ENCODE measurements at regions not wholly inside any gene's neighbourhood (a gene's known extent, or its start where the extent isn't known, plus 50 kb on each side); places are given as distances from the start of the nearest gene placed in this dataset.

DNA sequence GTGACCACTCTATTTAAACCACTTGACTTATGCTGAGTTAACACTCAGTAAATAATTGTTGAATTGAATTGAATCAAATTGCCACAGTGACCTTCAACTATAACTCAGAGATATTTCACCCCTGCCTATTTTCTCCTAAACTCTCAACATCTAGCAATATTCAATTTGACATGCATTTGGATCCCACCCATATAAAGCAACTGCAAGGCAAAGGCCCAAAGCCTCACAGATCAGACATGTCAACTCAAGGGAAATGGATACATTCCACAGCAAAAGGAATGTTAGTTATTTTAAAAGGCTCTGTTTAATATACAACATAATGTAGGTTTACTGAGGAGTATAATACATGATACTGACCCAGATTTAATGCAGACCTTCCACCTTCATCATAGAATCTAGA lies 107.4 kb downstream of the KCTD12 start:
- H3K9me3 ChIP-seq (ENCODE audit: insufficient read depth, low read depth, low read length) = no peaks in the 10 kb centered on the region
- H3K4me1 ChIP-seq (ENCODE audit: insufficient read depth, low read length) = no peaks in the 10 kb centered on the region
- Mint-ChIP-seq H3K4me3 (ENCODE audit: unreplicated experiment) (no peak overlapping the region), H3K9me3 (ENCODE audit: unreplicated experiment) (peaks cover 3% of the 10 kb centered on the region), H3K27me3 (ENCODE audit: low read depth, unreplicated experiment) (no peaks in the 10 kb centered on the region), H3K27ac (ENCODE audit: unreplicated experiment) (no peak overlapping the region), H3K4me1 (ENCODE audit: low read depth, unreplicated experiment) (peaks cover 12% of the 10 kb centered on the region), H3K36me3 (ENCODE audit: low read depth, unreplicated experiment) (no peaks in the 10 kb centered on the region)
- no peaks in the 10 kb centered on the region for H3K36me3 ChIP-seq (ENCODE audit: insufficient read depth, low read length)
- H3K27ac ChIP-seq (ENCODE audit: low read depth, low read length) = no peak overlapping the region
- no peak for TF ChIP-seq CTCF (IDR thresholded peaks at IDR 0.05; ENCODE audit: insufficient read depth, low read depth, low read length)
- TF ChIP-seq EZH2 (IDR thresholded peaks at IDR 0.05; ENCODE audit: insufficient read depth, low read length) = no peak
- no peak overlapping the region for H2AFZ ChIP-seq (ENCODE audit: low read depth, low read length)
- DNase-seq (ENCODE audit: low read depth) (peak; percentile 4), FAIRE-seq (no peak)
- H4K20me1 ChIP-seq (ENCODE audit: insufficient read depth, low read length) = no peaks in the 10 kb centered on the region
- H3K79me2 ChIP-seq (ENCODE audit: insufficient read depth, low read length) = no peaks in the 10 kb centered on the region
- no peaks in the 10 kb centered on the region for H3K27me3 ChIP-seq (ENCODE audit: insufficient read depth, low read length)
- no peak overlapping the region for H3K4me2 ChIP-seq (ENCODE audit: low read length)
- no peak overlapping the region for H3K4me3 ChIP-seq (ENCODE audit: insufficient read depth, low read depth, low read length)
- no peak overlapping the region for H3K9ac ChIP-seq (ENCODE audit: low read length)

- Histone ChIP-seq H3K4me3 (ENCODE audit: insufficient read depth, low read depth, low read length) (no peak overlapping the region), H3K79me2 (ENCODE audit: insufficient read depth, low read length) (no peaks in the 10 kb centered on the region), H3K9me3 (ENCODE audit: insufficient read depth, low read depth, low read length) (no peaks in the 10 kb centered on the region), H3K4me1 (ENCODE audit: insufficient read depth, low read length) (no peaks in the 10 kb centered on the region), H3K36me3 (ENCODE audit: insufficient read depth, low read length) (no peaks in the 10 kb centered on the region), H3K4me2 (ENCODE audit: low read length) (no peak overlapping the region), H3K9ac (ENCODE audit: low read length) (no peak overlapping the region), H3K27me3 (ENCODE audit: insufficient read depth, low read length) (no peaks in the 10 kb centered on the region), H4K20me1 (ENCODE audit: insufficient read depth, low read length) (no peaks in the 10 kb centered on the region), H3K27ac (ENCODE audit: low read depth, low read length) (no peak overlapping the region), H2AFZ (ENCODE audit: low read depth, low read length) (no peak overlapping the region)
- DNase-seq (ENCODE audit: low read depth) (no peak), FAIRE-seq (no peak)
- Mint-ChIP-seq H3K4me1 (ENCODE audit: low read depth, unreplicated experiment) (peaks cover 12% of the 10 kb centered on the region), H3K4me3 (ENCODE audit: unreplicated experiment) (no peak overlapping the region), H3K9me3 (ENCODE audit: unreplicated experiment) (peaks cover 3% of the 10 kb centered on the region), H3K27me3 (ENCODE audit: low read depth, unreplicated experiment) (no peaks in the 10 kb centered on the region), H3K36me3 (ENCODE audit: low read depth, unreplicated experiment) (no peaks in the 10 kb centered on the region), H3K27ac (ENCODE audit: unreplicated experiment) (no peak overlapping the region)
- TF ChIP-seq CTCF (IDR thresholded peaks at IDR 0.05; ENCODE audit: insufficient read depth, low read depth, low read length) (no peak), EZH2 (IDR thresholded peaks at IDR 0.05; ENCODE audit: insufficient read depth, low read length) (no peak)
Observed at GRCh38 chr13:76777096-76777495, 109.1 kb downstream of the KCTD12 start.

DNA sequence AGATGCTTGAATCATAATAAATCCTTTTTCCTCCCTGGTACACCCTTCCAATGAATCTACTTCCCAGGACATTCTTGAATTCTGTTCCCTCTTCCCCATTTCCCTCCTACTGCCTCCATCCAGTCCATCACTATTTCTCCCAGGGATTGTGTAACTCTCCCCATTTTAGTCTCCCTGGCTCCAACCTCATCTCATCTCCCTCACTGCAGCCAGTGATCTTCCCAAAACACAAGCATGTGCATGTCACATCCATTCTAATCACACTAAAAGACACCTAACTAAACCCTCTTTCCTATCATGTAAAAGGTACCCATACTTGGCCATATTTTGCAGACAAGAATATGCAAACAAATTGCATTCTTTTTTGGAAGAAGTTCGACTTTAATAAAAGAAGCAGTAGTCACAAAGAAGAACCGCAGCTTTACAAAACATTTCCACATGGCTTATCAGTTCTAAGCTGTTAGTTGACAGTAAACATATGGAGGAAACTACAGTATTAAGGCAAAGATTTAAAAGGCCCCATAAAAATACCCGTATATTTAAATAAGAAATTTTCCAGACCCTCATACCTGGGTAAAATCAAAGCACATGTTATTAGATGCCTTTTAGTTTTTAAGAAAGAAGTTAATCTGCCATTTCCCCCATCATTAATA lies 111.0 kb downstream of the KCTD12 start:
- no peak for FAIRE-seq

More for the DNA sequence above, 111.0 kb downstream of the KCTD12 start:
- no peaks in the 10 kb centered on the region for H3K27me3 ChIP-seq (ENCODE audit: insufficient read depth, low read length)
- Mint-ChIP-seq H3K27me3 (ENCODE audit: low read depth, unreplicated experiment) (no peaks in the 10 kb centered on the region), H3K27ac (ENCODE audit: unreplicated experiment) (no peak overlapping the region), H3K9me3 (ENCODE audit: unreplicated experiment) (no peaks in the 10 kb centered on the region), H3K4me3 (ENCODE audit: unreplicated experiment) (no peak overlapping the region), H3K4me1 (ENCODE audit: low read depth, unreplicated experiment) (peaks cover 12% of the 10 kb centered on the region), H3K36me3 (ENCODE audit: low read depth, unreplicated experiment) (no peaks in the 10 kb centered on the region)
- no peak overlapping the region for H3K4me2 ChIP-seq (ENCODE audit: low read length)
- no peaks in the 10 kb centered on the region for H3K4me1 ChIP-seq (ENCODE audit: insufficient read depth, low read length)
- H3K9me3 ChIP-seq (ENCODE audit: insufficient read depth, low read depth, low read length) = no peaks in the 10 kb centered on the region
- H3K9ac ChIP-seq (ENCODE audit: low read length) = no peak overlapping the region
- H3K79me2 ChIP-seq (ENCODE audit: insufficient read depth, low read length) = no peaks in the 10 kb centered on the region
- no peaks in the 10 kb centered on the region for H3K36me3 ChIP-seq (ENCODE audit: insufficient read depth, low read length)
- H4K20me1 ChIP-seq (ENCODE audit: insufficient read depth, low read length) = no peaks in the 10 kb centered on the region
- no peak overlapping the region for H2AFZ ChIP-seq (ENCODE audit: low read depth, low read length)
- H3K27ac ChIP-seq (ENCODE audit: low read depth, low read length) = no peak overlapping the region
- DNase-seq (ENCODE audit: low read depth) = no peak
- TF ChIP-seq CTCF (IDR thresholded peaks at IDR 0.05; ENCODE audit: insufficient read depth, low read depth, low read length) = no peak
- no peak for TF ChIP-seq EZH2 (IDR thresholded peaks at IDR 0.05; ENCODE audit: insufficient read depth, low read length)
- H3K4me3 ChIP-seq (ENCODE audit: insufficient read depth, low read depth, low read length) = no peak overlapping the region
